ENCODE measurements at regions not wholly inside any gene's neighbourhood (a gene's known extent, or its start where the extent isn't known, plus 50 kb on each side); places are given as distances from the start of the nearest gene placed in this dataset.

GRCh38 chr3:162973428-162973917 is 1476.9 kb downstream of the OTOL1 start:
- CTCF ChIA-PET (ENCODE audit: low intra/inter-chr PET ratio) = no interaction called here
- in situ Hi-C loops (cut with MboI) = no loop called here

More at GRCh38 chr3:162973428-162973917, 1476.9 kb downstream of the OTOL1 start:
- ATAC-seq (no peak), FAIRE-seq (no peak), DNase-seq (ENCODE audit: extremely low read depth in 1 of 4, low spot score in 3 of 4) (no peak)
- no TSS peak for BruUV-seq (replicated peaks)
- no peak overlapping the region for H3K27ac ChIP-seq (ENCODE audit: extremely low read depth, low read depth, low read length)
- no peaks in the 10 kb centered on the region for H3K27me3 ChIP-seq (ENCODE audit: control insufficient read depth in 2 of 2, insufficient read depth in 2 of 2, low read length in 2 of 2)
- H3K4me3 ChIP-seq = no peak overlapping the region
- no peaks in the 10 kb centered on the region for H4K20me1 ChIP-seq (replicated peaks; ENCODE audit: control insufficient read depth, insufficient read depth, low read length)
- TF ChIP-seq MEF2A (IDR thresholded peaks at IDR 0.05; ENCODE audit: control insufficient read depth, low read depth, low read length) (no peak), DDX20 (tag; IDR thresholded peaks at IDR 0.05; ENCODE audit: low read depth) (no peak), ZBTB49 (CRISPR knock-in tag; IDR thresholded peaks at IDR 0.05; ENCODE audit: borderline replicate concordance) (no peak), ZNF311 (CRISPR knock-in tag; IDR thresholded peaks at IDR 0.05) (no peak)
- no peak overlapping the region for H3K4me2 ChIP-seq (ENCODE audit: insufficient read depth, low read length)
- no peak overlapping the region for H2AFZ ChIP-seq (ENCODE audit: low read depth, low read length)
- H3K9ac ChIP-seq (ENCODE audit: insufficient read depth in 1 of 2, low read depth in 2 of 2, low read length in 2 of 2) = no peak overlapping the region
- H3K36me3 ChIP-seq (ENCODE audit: control insufficient read depth, insufficient read depth, low read length) = no peaks in the 10 kb centered on the region
- POLR2A ChIA-PET = no interaction called here
- H3K4me1 ChIP-seq (replicated peaks in 1 of 2; ENCODE audit: control insufficient read depth in 2 of 2, insufficient read depth in 2 of 2, low read length in 2 of 2) = no peaks in the 10 kb centered on the region
- H3K9me3 ChIP-seq (replicated peaks; ENCODE audit: control insufficient read depth, insufficient read depth, low read depth, low read length) = no peaks in the 10 kb centered on the region
- H3K79me2 ChIP-seq (ENCODE audit: control insufficient read depth, insufficient read depth, low read length) = no peaks in the 10 kb centered on the region
- H3K9me1 ChIP-seq (ENCODE audit: control insufficient read depth, insufficient read depth, low read length) = no peaks in the 10 kb centered on the region
- intact Hi-C loops (cut with micrococcal nuclease) = no loop called here
